Cardiac fibroblast (primary cell): ENCODE measurements at regions not wholly inside any gene's neighbourhood (a gene's known extent, or its start where the extent isn't known, plus 50 kb on each side); places are given as distances from the start of the nearest gene placed in this dataset.

Experiments
- DNase-seq, 2 donors: peaks; one replicate each; pipeline versions ENCODE4 v3.0.0 to v3.0.0-alpha.2; 2010; ENCODE audit warnings: low read depth in 2 of 2
- H3K4me3 ChIP-seq, 2 donors: replicated peaks in 1 of 2; 1 replicate in 1 of 2; 2 replicates in 1 of 2; pipeline ENCODE4 v1.5.1; 2011; ENCODE audit warnings: low read depth in 2 of 2, low read length in 2 of 2, mild to moderate bottlenecking in 2 of 2, moderate library complexity in 1 of 2
- CTCF ChIP-seq: IDR thresholded peaks from one replicate; pipeline ENCODE4 v1.5.1; 2011; ENCODE audit warnings: low read depth, mild to moderate bottlenecking, low read length, inconsistent platforms

GRCh38 chr11:95653680-95654079 lies 135.9 kb downstream of the FAM76B start:
- H3K4me3 ChIP-seq = no peak overlapping the region
- no peak for DNase-seq
- no peak for TF ChIP-seq CTCF

- no peak for TF ChIP-seq CTCF
- DNase-seq = no peak
- H3K4me3 ChIP-seq = no peak overlapping the region
These were observed 136.5 kb downstream of the FAM76B start for GRCh38 chr11:95653099-95653498.

GRCh38 chr11:95652002-95652472 lies 137.5 kb downstream of the FAM76B start:
- no peak for DNase-seq
- no peak overlapping the region for H3K4me3 ChIP-seq
- no peak for TF ChIP-seq CTCF

GRCh38 chr11:95650276-95650675 lies 139.3 kb downstream of the FAM76B start:
- TF ChIP-seq CTCF = no peak
- no peak for DNase-seq

GRCh38 chr11:95647871-95648270 lies 141.7 kb downstream of the FAM76B start:
- no peak for TF ChIP-seq CTCF
- DNase-seq = no peak
- no peak overlapping the region for H3K4me3 ChIP-seq

More at GRCh38 chr11:95650276-95650675, 139.3 kb downstream of the FAM76B start:
- no peak overlapping the region for H3K4me3 ChIP-seq

GRCh38 chr11:95647355-95647754 lies 142.2 kb downstream of the FAM76B start:
- no peak for TF ChIP-seq CTCF
- H3K4me3 ChIP-seq = no peak overlapping the region
- DNase-seq = peak; percentile 44 to 61

- H3K4me3 ChIP-seq = no peak overlapping the region
- DNase-seq = peak in 1 of 2 donors; percentile 2
- TF ChIP-seq CTCF = no peak
These were observed 148.1 kb downstream of the FAM76B start for GRCh38 chr11:95641495-95641894.
